WTC11 (cell line): ENCODE measurements at regions not wholly inside any gene's neighbourhood (a gene's known extent, or its start where the extent isn't known, plus 50 kb on each side); places are given as distances from the start of the nearest gene placed in this dataset.

Source experiments
- ATAC-seq: fragments of 200-7000 bp; cut with Tn5 transposase; 2 replicates; pipeline ENCODE4 v1.10.0; 2021; ENCODE audit warnings: mild to moderate bottlenecking, moderate library complexity
- CTCF ChIA-PET: fragments of 300-600 bp; sonication (Branson Sonifier 250); formaldehyde crosslinking; loops from one replicate; lab custom pipeline; 2021; ENCODE audit warnings: antibody characterized with exemption; lab: Charles Lee
- POLR2A ChIA-PET: fragments of 350-600 bp; sonication (Branson Sonifier 250); formaldehyde crosslinking; loops from one replicate; lab custom pipeline; 2021; ENCODE audit warnings: antibody characterized with exemption; lab: Charles Lee
- DNase-seq: peaks from one replicate; pipeline ENCODE4 v3.0.0; 2021; ENCODE audit warnings: low spot score
- H3K27ac Mint-ChIP-seq: 2 replicates; pipeline ENCODE4 v1.8.0; 2021; ENCODE audit warnings: mixed read lengths
- H3K27me3 Mint-ChIP-seq: 2 replicates; pipeline ENCODE4 v1.8.0; 2021; ENCODE audit warnings: low read depth, mild to moderate bottlenecking, moderate library complexity, mixed read lengths
- H3K36me3 Mint-ChIP-seq: 2 replicates; pipeline ENCODE4 v1.8.0; 2021; ENCODE audit warnings: mixed read lengths
- H3K4me1 Mint-ChIP-seq: 2 replicates; pipeline ENCODE4 v1.8.0; 2022; ENCODE audit warnings: mixed read lengths
- H3K4me3 Mint-ChIP-seq: 2 replicates; pipeline ENCODE4 v1.8.0; 2021; ENCODE audit warnings: mild to moderate bottlenecking, moderate library complexity, mixed read lengths
- H3K9me3 Mint-ChIP-seq: 2 replicates; pipeline ENCODE4 v1.8.0; 2021; ENCODE audit warnings: mixed read lengths
- ELF4 ChIP-seq: sonication (generic); formaldehyde crosslinking; IDR thresholded peaks from 2 replicates; pipeline ENCODE4 v1.8.1; 2022; ENCODE audit warnings: low read depth, mild to moderate bottlenecking, moderate library complexity, missing genetic modification reagents
- EMX1 ChIP-seq: fragments of 250-450 bp; sonication (Bioruptor Pico); IDR thresholded peaks from 2 replicates; pipeline ENCODE4 v1.8.0; 2021; ENCODE audit warnings: mild to moderate bottlenecking
- ETV6 ChIP-seq: sonication (generic); formaldehyde crosslinking; IDR thresholded peaks from 2 replicates; pipeline ENCODE4 v1.8.1; 2022; ENCODE audit warnings: mild to moderate bottlenecking, missing genetic modification reagents
- FOXJ3 ChIP-seq: sonication (generic); formaldehyde crosslinking; IDR thresholded peaks from 2 replicates; pipeline ENCODE4 v1.9.0; 2021; ENCODE audit warnings: missing genetic modification reagents, mild to moderate bottlenecking, borderline replicate concordance
- FOXP1 ChIP-seq: sonication (generic); formaldehyde crosslinking; IDR thresholded peaks from 2 replicates; pipeline ENCODE4 v1.8.0; 2022; ENCODE audit warnings: missing genetic modification reagents, mild to moderate bottlenecking, moderate library complexity, borderline replicate concordance
- IRF2 ChIP-seq: sonication (generic); formaldehyde crosslinking; IDR thresholded peaks from 2 replicates; pipeline ENCODE4 v1.8.0; 2022; ENCODE audit warnings: low read depth, missing genetic modification reagents, borderline replicate concordance
- JUN ChIP-seq: sonication (generic); formaldehyde crosslinking; IDR thresholded peaks from 2 replicates; pipeline ENCODE4 v1.8.0; 2023; ENCODE audit warnings: mild to moderate bottlenecking, missing genetic modification reagents
- KAT7 ChIP-seq: sonication (generic); formaldehyde crosslinking; IDR thresholded peaks from 2 replicates; pipeline ENCODE4 v1.8.1; 2023; ENCODE audit warnings: missing genetic modification reagents, mild to moderate bottlenecking, borderline replicate concordance
- MXD4 ChIP-seq: fragments of 250-450 bp; sonication (Bioruptor Pico); IDR thresholded peaks from 2 replicates; pipeline ENCODE4 v1.8.0; 2021; ENCODE audit warnings: mild to moderate bottlenecking, moderate library complexity, borderline replicate concordance
- NR3C1 ChIP-seq: sonication (generic); formaldehyde crosslinking; conservative IDR thresholded peaks from 2 replicates; pipeline ENCODE4 v1.8.1; 2023; ENCODE audit warnings: low read depth, mild to moderate bottlenecking, missing genetic modification reagents
- OVOL2 ChIP-seq: fragments of 250-450 bp; sonication (Bioruptor Pico); IDR thresholded peaks from 2 replicates; pipeline ENCODE4 v1.9.0; 2021; ENCODE audit warnings: mild to moderate bottlenecking, borderline replicate concordance
- PRRX2 ChIP-seq: fragments of 250-450 bp; sonication (Bioruptor Pico); IDR thresholded peaks from 2 replicates; pipeline ENCODE4 v1.8.0; 2021; ENCODE audit warnings: mild to moderate bottlenecking
- RORB ChIP-seq: fragments of 250-450 bp; sonication (Bioruptor Pico); IDR thresholded peaks from 2 replicates; pipeline ENCODE4 v1.9.0; 2021; ENCODE audit warnings: mild to moderate bottlenecking
- TEAD4 ChIP-seq: sonication (generic); formaldehyde crosslinking; IDR thresholded peaks from 2 replicates; pipeline ENCODE4 v1.8.0; 2022; ENCODE audit warnings: mild to moderate bottlenecking, missing genetic modification reagents
- ZNF396 ChIP-seq: fragments of 250-450 bp; sonication (Bioruptor Pico); IDR thresholded peaks from 2 replicates; pipeline ENCODE4 v1.8.0; 2021; ENCODE audit warnings: mild to moderate bottlenecking, moderate library complexity, borderline replicate concordance
- ZNF416 ChIP-seq: fragments of 250-450 bp; sonication (Bioruptor Pico); IDR thresholded peaks from 2 replicates; pipeline ENCODE4 v1.9.0; 2021; ENCODE audit warnings: mild to moderate bottlenecking, inconsistent platforms
- ZNF671 ChIP-seq: fragments of 250-450 bp; sonication (Bioruptor Pico); IDR thresholded peaks from 2 replicates; pipeline ENCODE4 v1.8.0; 2021; ENCODE audit warnings: mild to moderate bottlenecking
- TF ChIP-seq, protein P1 (sequence below): sonication (generic); formaldehyde crosslinking; IDR thresholded peaks from 2 replicates; pipeline ENCODE4 v1.8.1; 2022; ENCODE audit warnings: mild to moderate bottlenecking, missing genetic modification reagents, moderate library complexity, borderline replicate concordance
- TF ChIP-seq, protein P2 (sequence below): fragments of 250-450 bp; sonication (Bioruptor Pico); IDR thresholded peaks from 2 replicates; pipeline ENCODE4 v1.8.0; 2021; ENCODE audit warnings: mild to moderate bottlenecking
- TF ChIP-seq, protein P3 (sequence below): fragments of 250-450 bp; sonication (Bioruptor Pico); IDR thresholded peaks from 2 replicates; pipeline ENCODE4 v1.9.0; 2021; ENCODE audit warnings: mild to moderate bottlenecking
- TF ChIP-seq, protein P4 (sequence below): sonication (generic); formaldehyde crosslinking; IDR thresholded peaks from 2 replicates; pipeline ENCODE4 v1.8.0; 2022; ENCODE audit warnings: mild to moderate bottlenecking, missing genetic modification reagents
- TF ChIP-seq, protein P5 (sequence below): sonication (generic); formaldehyde crosslinking; IDR thresholded peaks from 2 replicates; pipeline ENCODE4 v1.8.1; 2023; ENCODE audit warnings: mild to moderate bottlenecking, missing genetic modification reagents, moderate library complexity
- TF ChIP-seq, protein P6 (sequence below): sonication (generic); formaldehyde crosslinking; IDR thresholded peaks from 2 replicates; pipeline ENCODE4 v1.8.0; 2023; ENCODE audit warnings: missing genetic modification reagents
- TF ChIP-seq, protein P7 (sequence below): sonication (generic); formaldehyde crosslinking; IDR thresholded peaks from 2 replicates; pipeline ENCODE4 v1.8.1; 2023; ENCODE audit warnings: mild to moderate bottlenecking, missing genetic modification reagents, moderate library complexity
- TF ChIP-seq, protein P8 (sequence below): sonication (generic); formaldehyde crosslinking; IDR thresholded peaks from 2 replicates; pipeline ENCODE4 v1.8.0; 2022; ENCODE audit warnings: mild to moderate bottlenecking, missing genetic modification reagents
- TF ChIP-seq, protein P9 (sequence below): sonication (generic); formaldehyde crosslinking; IDR thresholded peaks from 2 replicates; pipeline ENCODE4 v1.8.1; 2023; ENCODE audit warnings: mild to moderate bottlenecking, missing genetic modification reagents

DNA sequence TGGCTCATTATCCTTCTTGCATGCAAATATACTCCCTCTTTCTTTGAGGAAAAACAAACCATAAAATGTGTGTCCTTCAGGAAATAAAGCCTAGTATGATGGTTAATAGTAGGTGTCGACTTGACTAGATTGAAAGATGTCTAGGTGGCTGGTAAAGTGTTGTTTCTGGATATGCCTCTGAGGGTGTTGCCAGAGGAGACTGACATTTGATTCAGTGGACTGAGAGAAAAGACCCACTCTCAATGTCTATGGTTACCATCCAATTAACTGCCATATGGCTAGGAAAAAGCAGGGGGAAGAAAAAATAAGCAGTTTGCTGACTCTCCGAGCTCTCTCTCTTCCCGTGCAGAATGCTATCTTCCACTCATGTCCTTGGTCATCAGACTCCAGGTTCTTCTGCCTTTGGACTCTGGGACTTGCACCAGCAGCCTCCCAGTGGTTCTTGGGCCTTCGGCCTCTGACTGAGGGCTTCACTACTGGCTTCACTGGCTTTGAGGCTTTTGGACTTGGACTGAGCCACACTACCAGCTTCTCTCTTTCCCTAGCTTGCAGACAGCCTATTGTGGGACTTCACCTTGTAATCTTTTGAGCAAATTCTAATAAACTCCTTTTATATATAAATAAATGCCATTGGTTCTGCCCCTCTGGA, 532.1 kb upstream of the HTR2C start:
- Mint-ChIP-seq H3K4me1 (peaks cover 49% of the 10 kb centered on the region), H3K36me3 (peaks cover 15% of the 10 kb centered on the region), H3K4me3 (no peak overlapping the region), H3K9me3 (peaks cover 3% of the 10 kb centered on the region; the same call in 1 of the 2 replicates), H3K27me3 (no peaks in the 10 kb centered on the region), H3K27ac (peak overlapping the region; percentile 44)
- DNase-seq: no peak
- ChIA-PET CTCF (no interaction called here), POLR2A (no interaction called here)
- ATAC-seq: no peak
- TF ChIP-seq ZNF416 (CRISPR knock-in tag) (no peak), EMX1 (CRISPR knock-in tag) (peak; percentile 42; the same call in 1 of the 2 replicates), TEAD4 (CRISPR knock-in tag) (no peak), PRRX2 (CRISPR knock-in tag) (0 out of 2 replicates have a peak, but pooled peaks have one; percentile 4), RORB (no peak), ETV6 (no peak), FOXJ3 (CRISPR knock-in tag) (no peak), ELF4 (no peak), ZNF671 (CRISPR knock-in tag) (0 out of 2 replicates have a peak, but pooled peaks have one; percentile 23), MXD4 (CRISPR knock-in tag) (no peak), KAT7 (CRISPR knock-in tag) (no peak), FOXP1 (no peak), OVOL2 (CRISPR knock-in tag) (no peak), JUN (no peak), ZNF396 (no peak), NR3C1 (CRISPR knock-in tag) (no peak), IRF2 (CRISPR knock-in tag) (no peak)
- TF ChIP-seq, protein P1, sequence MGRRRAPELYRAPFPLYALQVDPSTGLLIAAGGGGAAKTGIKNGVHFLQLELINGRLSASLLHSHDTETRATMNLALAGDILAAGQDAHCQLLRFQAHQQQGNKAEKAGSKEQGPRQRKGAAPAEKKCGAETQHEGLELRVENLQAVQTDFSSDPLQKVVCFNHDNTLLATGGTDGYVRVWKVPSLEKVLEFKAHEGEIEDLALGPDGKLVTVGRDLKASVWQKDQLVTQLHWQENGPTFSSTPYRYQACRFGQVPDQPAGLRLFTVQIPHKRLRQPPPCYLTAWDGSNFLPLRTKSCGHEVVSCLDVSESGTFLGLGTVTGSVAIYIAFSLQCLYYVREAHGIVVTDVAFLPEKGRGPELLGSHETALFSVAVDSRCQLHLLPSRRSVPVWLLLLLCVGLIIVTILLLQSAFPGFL (CRISPR knock-in tag): no peak
- TF ChIP-seq, protein P2, sequence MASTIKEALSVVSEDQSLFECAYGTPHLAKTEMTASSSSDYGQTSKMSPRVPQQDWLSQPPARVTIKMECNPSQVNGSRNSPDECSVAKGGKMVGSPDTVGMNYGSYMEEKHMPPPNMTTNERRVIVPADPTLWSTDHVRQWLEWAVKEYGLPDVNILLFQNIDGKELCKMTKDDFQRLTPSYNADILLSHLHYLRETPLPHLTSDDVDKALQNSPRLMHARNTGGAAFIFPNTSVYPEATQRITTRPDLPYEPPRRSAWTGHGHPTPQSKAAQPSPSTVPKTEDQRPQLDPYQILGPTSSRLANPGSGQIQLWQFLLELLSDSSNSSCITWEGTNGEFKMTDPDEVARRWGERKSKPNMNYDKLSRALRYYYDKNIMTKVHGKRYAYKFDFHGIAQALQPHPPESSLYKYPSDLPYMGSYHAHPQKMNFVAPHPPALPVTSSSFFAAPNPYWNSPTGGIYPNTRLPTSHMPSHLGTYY (CRISPR knock-in tag): 0 out of 2 replicates have a peak, but pooled peaks have one; percentile 23
- TF ChIP-seq, protein P3, sequence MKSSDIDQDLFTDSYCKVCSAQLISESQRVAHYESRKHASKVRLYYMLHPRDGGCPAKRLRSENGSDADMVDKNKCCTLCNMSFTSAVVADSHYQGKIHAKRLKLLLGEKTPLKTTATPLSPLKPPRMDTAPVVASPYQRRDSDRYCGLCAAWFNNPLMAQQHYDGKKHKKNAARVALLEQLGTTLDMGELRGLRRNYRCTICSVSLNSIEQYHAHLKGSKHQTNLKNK (CRISPR knock-in tag): no peak
- TF ChIP-seq, protein P4, sequence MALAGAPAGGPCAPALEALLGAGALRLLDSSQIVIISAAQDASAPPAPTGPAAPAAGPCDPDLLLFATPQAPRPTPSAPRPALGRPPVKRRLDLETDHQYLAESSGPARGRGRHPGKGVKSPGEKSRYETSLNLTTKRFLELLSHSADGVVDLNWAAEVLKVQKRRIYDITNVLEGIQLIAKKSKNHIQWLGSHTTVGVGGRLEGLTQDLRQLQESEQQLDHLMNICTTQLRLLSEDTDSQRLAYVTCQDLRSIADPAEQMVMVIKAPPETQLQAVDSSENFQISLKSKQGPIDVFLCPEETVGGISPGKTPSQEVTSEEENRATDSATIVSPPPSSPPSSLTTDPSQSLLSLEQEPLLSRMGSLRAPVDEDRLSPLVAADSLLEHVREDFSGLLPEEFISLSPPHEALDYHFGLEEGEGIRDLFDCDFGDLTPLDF (CRISPR knock-in tag): no peak
- TF ChIP-seq, protein P5, sequence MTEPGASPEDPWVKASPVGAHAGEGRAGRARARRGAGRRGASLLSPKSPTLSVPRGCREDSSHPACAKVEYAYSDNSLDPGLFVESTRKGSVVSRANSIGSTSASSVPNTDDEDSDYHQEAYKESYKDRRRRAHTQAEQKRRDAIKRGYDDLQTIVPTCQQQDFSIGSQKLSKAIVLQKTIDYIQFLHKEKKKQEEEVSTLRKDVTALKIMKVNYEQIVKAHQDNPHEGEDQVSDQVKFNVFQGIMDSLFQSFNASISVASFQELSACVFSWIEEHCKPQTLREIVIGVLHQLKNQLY (CRISPR knock-in tag): no peak
- TF ChIP-seq, protein P6, sequence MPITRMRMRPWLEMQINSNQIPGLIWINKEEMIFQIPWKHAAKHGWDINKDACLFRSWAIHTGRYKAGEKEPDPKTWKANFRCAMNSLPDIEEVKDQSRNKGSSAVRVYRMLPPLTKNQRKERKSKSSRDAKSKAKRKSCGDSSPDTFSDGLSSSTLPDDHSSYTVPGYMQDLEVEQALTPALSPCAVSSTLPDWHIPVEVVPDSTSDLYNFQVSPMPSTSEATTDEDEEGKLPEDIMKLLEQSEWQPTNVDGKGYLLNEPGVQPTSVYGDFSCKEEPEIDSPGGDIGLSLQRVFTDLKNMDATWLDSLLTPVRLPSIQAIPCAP (CRISPR knock-in tag): no peak
- TF ChIP-seq, protein P7, sequence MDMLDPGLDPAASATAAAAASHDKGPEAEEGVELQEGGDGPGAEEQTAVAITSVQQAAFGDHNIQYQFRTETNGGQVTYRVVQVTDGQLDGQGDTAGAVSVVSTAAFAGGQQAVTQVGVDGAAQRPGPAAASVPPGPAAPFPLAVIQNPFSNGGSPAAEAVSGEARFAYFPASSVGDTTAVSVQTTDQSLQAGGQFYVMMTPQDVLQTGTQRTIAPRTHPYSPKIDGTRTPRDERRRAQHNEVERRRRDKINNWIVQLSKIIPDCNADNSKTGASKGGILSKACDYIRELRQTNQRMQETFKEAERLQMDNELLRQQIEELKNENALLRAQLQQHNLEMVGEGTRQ (CRISPR knock-in tag): no peak
- TF ChIP-seq, protein P8, sequence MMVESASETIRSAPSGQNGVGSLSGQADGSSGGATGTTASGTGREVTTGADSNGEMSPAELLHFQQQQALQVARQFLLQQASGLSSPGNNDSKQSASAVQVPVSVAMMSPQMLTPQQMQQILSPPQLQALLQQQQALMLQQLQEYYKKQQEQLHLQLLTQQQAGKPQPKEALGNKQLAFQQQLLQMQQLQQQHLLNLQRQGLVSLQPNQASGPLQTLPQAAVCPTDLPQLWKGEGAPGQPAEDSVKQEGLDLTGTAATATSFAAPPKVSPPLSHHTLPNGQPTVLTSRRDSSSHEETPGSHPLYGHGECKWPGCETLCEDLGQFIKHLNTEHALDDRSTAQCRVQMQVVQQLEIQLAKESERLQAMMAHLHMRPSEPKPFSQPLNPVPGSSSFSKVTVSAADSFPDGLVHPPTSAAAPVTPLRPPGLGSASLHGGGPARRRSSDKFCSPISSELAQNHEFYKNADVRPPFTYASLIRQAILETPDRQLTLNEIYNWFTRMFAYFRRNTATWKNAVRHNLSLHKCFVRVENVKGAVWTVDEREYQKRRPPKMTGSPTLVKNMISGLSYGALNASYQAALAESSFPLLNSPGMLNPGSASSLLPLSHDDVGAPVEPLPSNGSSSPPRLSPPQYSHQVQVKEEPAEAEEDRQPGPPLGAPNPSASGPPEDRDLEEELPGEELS (CRISPR knock-in tag): no peak
- TF ChIP-seq, protein P9, sequence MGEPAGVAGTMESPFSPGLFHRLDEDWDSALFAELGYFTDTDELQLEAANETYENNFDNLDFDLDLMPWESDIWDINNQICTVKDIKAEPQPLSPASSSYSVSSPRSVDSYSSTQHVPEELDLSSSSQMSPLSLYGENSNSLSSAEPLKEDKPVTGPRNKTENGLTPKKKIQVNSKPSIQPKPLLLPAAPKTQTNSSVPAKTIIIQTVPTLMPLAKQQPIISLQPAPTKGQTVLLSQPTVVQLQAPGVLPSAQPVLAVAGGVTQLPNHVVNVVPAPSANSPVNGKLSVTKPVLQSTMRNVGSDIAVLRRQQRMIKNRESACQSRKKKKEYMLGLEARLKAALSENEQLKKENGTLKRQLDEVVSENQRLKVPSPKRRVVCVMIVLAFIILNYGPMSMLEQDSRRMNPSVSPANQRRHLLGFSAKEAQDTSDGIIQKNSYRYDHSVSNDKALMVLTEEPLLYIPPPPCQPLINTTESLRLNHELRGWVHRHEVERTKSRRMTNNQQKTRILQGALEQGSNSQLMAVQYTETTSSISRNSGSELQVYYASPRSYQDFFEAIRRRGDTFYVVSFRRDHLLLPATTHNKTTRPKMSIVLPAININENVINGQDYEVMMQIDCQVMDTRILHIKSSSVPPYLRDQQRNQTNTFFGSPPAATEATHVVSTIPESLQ (CRISPR knock-in tag): no peak
